ENCODE measurements at regions not wholly inside any gene's neighbourhood (a gene's known extent, or its start where the extent isn't known, plus 50 kb on each side); places are given as distances from the start of the nearest gene placed in this dataset.

DNA sequence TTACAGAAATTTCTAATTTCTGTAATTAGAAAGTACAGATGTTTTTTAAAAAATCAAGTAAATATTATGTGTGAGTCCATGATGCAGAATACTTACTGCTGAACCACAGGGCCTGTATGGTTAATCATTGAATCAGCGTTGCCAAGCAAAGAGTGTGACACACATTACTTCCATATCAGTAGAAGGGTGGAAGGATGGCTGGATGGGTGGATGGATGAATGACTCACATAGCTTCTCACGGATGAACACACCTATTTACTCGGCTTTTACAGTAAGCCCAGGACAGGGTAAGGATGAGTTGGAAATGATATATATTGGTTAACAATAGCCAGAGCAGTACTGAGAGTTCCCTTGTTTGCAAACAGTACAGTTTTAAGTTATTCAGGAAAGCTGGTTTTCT is 495.9 kb upstream of the RBFOX1 start:
- CTCF ChIA-PET = no interaction called here
- POLR2A ChIA-PET = no interaction called here
- Histone ChIP-seq H3K4me3 (ENCODE audit: low read depth, low read length) (no peak overlapping the region), H3K27ac (ENCODE audit: extremely low read depth, low read depth, low read length) (no peak overlapping the region), H3K9me3 (ENCODE audit: control insufficient read depth, insufficient read depth, low read depth, low read length) (no peaks in the 10 kb centered on the region), H3K4me1 (ENCODE audit: control insufficient read depth, insufficient read depth, low read length) (no peaks in the 10 kb centered on the region), H3K36me3 (ENCODE audit: control insufficient read depth in 2 of 2, insufficient read depth in 1 of 2, low read length in 2 of 2) (no peaks in the 10 kb centered on the region)
- TF ChIP-seq ZBTB1 (tag by site-specific recombination; IDR thresholded peaks at IDR 0.05) = no peak
- TF ChIP-seq KLF1 (tag by site-specific recombination; IDR thresholded peaks at IDR 0.05) = no peak
- TF ChIP-seq ZNF549 (tag by site-specific recombination; IDR thresholded peaks at IDR 0.05) = no peak
- TF ChIP-seq, protein P1, sequence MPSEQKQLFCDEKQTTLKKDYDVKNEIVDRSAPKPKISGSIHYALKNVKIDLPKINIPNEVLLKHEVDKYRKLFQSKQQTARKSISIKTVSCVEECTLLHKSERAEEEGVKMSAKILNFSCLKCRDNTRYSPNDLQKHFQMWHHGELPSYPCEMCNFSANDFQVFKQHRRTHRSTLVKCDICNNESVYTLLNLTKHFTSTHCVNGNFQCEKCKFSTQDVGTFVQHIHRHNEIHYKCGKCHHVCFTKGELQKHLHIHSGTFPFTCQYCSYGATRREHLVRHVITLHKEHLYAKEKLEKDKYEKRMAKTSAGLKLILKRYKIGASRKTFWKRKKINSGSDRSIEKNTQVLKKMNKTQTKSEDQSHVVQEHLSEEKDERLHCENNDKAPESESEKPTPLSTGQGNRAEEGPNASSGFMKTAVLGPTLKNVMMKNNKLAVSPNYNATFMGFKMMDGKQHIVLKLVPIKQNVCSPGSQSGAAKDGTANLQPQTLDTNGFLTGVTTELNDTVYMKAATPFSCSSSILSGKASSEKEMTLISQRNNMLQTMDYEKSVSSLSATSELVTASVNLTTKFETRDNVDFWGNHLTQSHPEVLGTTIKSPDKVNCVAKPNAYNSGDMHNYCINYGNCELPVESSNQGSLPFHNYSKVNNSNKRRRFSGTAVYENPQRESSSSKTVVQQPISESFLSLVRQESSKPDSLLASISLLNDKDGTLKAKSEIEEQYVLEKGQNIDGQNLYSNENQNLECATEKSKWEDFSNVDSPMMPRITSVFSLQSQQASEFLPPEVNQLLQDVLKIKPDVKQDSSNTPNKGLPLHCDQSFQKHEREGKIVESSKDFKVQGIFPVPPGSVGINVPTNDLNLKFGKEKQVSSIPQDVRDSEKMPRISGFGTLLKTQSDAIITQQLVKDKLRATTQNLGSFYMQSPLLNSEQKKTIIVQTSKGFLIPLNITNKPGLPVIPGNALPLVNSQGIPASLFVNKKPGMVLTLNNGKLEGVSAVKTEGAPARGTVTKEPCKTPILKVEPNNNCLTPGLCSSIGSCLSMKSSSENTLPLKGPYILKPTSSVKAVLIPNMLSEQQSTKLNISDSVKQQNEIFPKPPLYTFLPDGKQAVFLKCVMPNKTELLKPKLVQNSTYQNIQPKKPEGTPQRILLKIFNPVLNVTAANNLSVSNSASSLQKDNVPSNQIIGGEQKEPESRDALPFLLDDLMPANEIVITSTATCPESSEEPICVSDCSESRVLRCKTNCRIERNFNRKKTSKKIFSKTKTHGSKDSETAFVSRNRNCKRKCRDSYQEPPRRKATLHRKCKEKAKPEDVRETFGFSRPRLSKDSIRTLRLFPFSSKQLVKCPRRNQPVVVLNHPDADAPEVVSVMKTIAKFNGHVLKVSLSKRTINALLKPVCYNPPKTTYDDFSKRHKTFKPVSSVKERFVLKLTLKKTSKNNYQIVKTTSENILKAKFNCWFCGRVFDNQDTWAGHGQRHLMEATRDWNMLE (tag by site-specific recombination; conservative IDR thresholded peaks at IDR 0.05; ENCODE audit: low read depth) = no peak
- TF ChIP-seq HOXA7 (CRISPR knock-in tag; IDR thresholded peaks at IDR 0.05; ENCODE audit: borderline replicate concordance) = no peak
- TF ChIP-seq TRIM28 (IDR thresholded peaks at IDR 0.05; ENCODE audit: borderline replicate concordance, low read length) = no peak
- no peak for TF ChIP-seq EGR2 (tag by site-specific recombination; IDR thresholded peaks at IDR 0.05; ENCODE audit: low read depth)

DNA sequence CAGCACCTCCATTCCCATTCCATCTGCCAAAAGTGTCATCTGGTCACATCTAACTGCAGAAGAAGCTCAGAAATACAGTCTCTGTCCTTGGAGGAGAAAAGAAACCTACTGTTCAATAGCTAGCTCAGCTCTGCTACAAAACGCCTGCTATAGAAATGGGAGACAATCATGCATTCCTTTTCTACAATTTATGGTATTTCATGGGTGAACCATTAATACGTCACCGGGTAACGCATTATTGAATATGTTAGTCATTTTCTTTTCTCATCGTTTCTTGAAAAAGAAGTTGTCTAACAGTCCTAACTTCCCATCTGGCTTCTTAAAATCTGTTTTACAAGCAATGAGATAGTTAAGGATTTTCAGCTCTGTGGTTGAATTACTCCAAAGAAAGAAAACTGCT is 496.7 kb upstream of the RBFOX1 start:
- Histone ChIP-seq H3K27ac (ENCODE audit: extremely low read depth, low read depth, low read length) (no peak overlapping the region), H3K36me3 (ENCODE audit: control insufficient read depth in 2 of 2, insufficient read depth in 1 of 2, low read length in 2 of 2) (no peaks in the 10 kb centered on the region), H3K4me3 (ENCODE audit: low read depth, low read length) (no peak overlapping the region), H3K9me3 (ENCODE audit: control insufficient read depth, insufficient read depth, low read depth, low read length) (no peaks in the 10 kb centered on the region), H3K4me1 (ENCODE audit: control insufficient read depth, insufficient read depth, low read length) (no peaks in the 10 kb centered on the region)
- CTCF ChIA-PET = no interaction called here
- POLR2A ChIA-PET = no interaction called here
- no peak for TF ChIP-seq ZNF404 (tag by site-specific recombination; IDR thresholded peaks at IDR 0.05)

DNA sequence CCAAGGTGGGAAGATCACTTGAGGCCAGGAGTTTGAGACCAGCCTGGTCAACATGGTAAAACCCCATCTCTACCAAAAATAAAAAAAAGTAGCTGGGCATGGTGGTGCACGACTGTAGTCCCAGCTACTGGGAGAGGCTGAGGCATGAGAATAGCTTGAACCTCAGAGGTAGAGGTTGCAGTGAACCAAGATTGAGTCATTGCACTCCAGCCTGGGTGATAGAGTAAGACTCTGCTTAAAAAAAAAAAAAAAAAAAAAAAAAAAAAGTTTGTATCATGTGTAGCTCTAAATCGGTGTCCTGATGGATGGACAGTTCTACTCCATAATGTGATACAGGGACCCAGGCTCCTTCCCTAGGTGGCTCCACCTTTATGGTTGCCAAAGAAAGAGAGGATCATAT is 497.1 kb upstream of the RBFOX1 start:
- Histone ChIP-seq H3K4me3 (ENCODE audit: low read depth, low read length) (no peak overlapping the region), H3K36me3 (ENCODE audit: control insufficient read depth in 2 of 2, insufficient read depth in 1 of 2, low read length in 2 of 2) (no peaks in the 10 kb centered on the region), H3K4me1 (ENCODE audit: control insufficient read depth, insufficient read depth, low read length) (no peaks in the 10 kb centered on the region), H3K27ac (ENCODE audit: extremely low read depth, low read depth, low read length) (no peak overlapping the region), H3K9me3 (ENCODE audit: control insufficient read depth, insufficient read depth, low read depth, low read length) (no peaks in the 10 kb centered on the region)
- CTCF ChIA-PET = no interaction called here
- POLR2A ChIA-PET = no interaction called here
- TF ChIP-seq ZNF701 (tag by site-specific recombination; IDR thresholded peaks at IDR 0.05) (no peak), ZNF175 (tag by site-specific recombination; IDR thresholded peaks at IDR 0.05) (no peak), MEIS1 (CRISPR knock-in tag; IDR thresholded peaks at IDR 0.05; ENCODE audit: borderline replicate concordance) (no peak), ZNF549 (tag by site-specific recombination; IDR thresholded peaks at IDR 0.05) (no peak)
- TF ChIP-seq, protein P2, sequence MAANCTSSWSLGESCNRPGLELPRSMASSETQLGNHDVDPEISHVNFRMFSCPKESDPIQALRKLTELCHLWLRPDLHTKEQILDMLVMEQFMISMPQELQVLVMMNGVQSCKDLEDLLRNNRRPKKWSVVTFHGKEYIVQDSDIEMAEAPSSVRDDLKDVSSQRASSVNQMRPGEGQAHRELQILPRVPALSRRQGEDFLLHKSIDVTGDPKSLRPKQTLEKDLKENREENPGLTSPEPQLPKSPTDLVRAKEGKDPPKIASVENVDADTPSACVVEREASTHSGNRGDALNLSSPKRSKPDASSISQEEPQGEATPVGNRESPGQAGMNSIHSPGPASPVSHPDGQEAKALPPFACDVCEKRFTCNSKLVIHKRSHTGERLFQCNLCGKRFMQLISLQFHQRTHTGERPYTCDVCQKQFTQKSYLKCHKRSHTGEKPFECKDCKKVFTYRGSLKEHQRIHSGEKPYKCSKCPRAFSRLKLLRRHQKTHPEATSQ (tag by site-specific recombination; IDR thresholded peaks at IDR 0.05) = no peak

DNA sequence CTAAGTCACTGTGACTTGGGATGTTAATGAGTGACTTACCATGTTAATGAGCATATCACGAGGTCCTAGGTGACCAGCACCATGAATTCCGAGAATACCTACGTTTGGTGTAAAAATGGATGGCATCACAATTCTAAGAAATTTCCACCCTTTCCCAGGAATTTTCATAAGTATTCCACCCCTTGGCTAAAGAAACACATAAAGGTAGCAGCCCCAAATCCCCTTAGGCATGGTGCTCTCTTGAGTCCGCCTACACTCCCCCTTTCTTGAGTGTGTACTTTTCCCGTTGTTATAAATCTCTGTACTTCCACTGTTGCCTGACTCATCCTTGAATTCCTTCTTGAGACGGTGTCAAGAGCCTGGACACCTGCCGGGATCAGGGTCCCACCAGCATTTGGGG is 504.0 kb upstream of the RBFOX1 start:
- Histone ChIP-seq H3K4me1 (ENCODE audit: control insufficient read depth, insufficient read depth, low read length) (no peaks in the 10 kb centered on the region), H3K4me3 (ENCODE audit: low read depth, low read length) (no peak overlapping the region), H3K27ac (ENCODE audit: extremely low read depth, low read depth, low read length) (no peak overlapping the region), H3K36me3 (ENCODE audit: control insufficient read depth in 2 of 2, insufficient read depth in 1 of 2, low read length in 2 of 2) (no peaks in the 10 kb centered on the region), H3K9me3 (ENCODE audit: control insufficient read depth, insufficient read depth, low read depth, low read length) (no peaks in the 10 kb centered on the region)
- POLR2A ChIA-PET = no interaction called here
- CTCF ChIA-PET = no interaction called here
- no peak for TF ChIP-seq ZNF354C (tag by site-specific recombination; IDR thresholded peaks at IDR 0.05; ENCODE audit: borderline replicate concordance, low read depth)
- TF ChIP-seq, protein P3, sequence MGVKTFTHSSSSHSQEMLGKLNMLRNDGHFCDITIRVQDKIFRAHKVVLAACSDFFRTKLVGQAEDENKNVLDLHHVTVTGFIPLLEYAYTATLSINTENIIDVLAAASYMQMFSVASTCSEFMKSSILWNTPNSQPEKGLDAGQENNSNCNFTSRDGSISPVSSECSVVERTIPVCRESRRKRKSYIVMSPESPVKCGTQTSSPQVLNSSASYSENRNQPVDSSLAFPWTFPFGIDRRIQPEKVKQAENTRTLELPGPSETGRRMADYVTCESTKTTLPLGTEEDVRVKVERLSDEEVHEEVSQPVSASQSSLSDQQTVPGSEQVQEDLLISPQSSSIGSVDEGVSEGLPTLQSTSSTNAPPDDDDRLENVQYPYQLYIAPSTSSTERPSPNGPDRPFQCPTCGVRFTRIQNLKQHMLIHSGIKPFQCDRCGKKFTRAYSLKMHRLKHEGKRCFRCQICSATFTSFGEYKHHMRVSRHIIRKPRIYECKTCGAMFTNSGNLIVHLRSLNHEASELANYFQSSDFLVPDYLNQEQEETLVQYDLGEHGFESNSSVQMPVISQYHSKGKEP (tag by site-specific recombination; IDR thresholded peaks at IDR 0.05) = no peak
- no peak for TF ChIP-seq HOXC10 (CRISPR knock-in tag; IDR thresholded peaks at IDR 0.05)
- TF ChIP-seq ZNF558 (tag by site-specific recombination; IDR thresholded peaks at IDR 0.05) = no peak
- TF ChIP-seq, protein P4, sequence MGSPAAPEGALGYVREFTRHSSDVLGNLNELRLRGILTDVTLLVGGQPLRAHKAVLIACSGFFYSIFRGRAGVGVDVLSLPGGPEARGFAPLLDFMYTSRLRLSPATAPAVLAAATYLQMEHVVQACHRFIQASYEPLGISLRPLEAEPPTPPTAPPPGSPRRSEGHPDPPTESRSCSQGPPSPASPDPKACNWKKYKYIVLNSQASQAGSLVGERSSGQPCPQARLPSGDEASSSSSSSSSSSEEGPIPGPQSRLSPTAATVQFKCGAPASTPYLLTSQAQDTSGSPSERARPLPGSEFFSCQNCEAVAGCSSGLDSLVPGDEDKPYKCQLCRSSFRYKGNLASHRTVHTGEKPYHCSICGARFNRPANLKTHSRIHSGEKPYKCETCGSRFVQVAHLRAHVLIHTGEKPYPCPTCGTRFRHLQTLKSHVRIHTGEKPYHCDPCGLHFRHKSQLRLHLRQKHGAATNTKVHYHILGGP (tag by site-specific recombination; IDR thresholded peaks at IDR 0.05) = no peak
- TF ChIP-seq ZNF324 (tag by site-specific recombination; IDR thresholded peaks at IDR 0.05) = no peak
- TF ChIP-seq ZBTB1 (tag by site-specific recombination; IDR thresholded peaks at IDR 0.05) = no peak
- TF ChIP-seq ZNF529 (tag by site-specific recombination; IDR thresholded peaks at IDR 0.05; ENCODE audit: insufficient replicate concordance) = no peak
- TF ChIP-seq ZNF660 (tag by site-specific recombination; IDR thresholded peaks at IDR 0.05) = no peak
- TF ChIP-seq GLI2 (tag by site-specific recombination; IDR thresholded peaks at IDR 0.05; ENCODE audit: borderline replicate concordance, low read depth) = no peak

All from HEK293 (cell line).